OCI-LY1 (cell line): ENCODE measurements at regions not wholly inside any gene's neighbourhood (a gene's known extent, or its start where the extent isn't known, plus 50 kb on each side); places are given as distances from the start of the nearest gene placed in this dataset.

Experiments
- H2AFZ ChIP-seq: fragments of 200-600 bp; sonication (generic), shearing (Covaris generic); 2 replicates; pipeline ENCODE4 v1.6.0; 2014; ENCODE audit warnings: antibody characterized with exemption, mild to moderate bottlenecking, low read length
- H3F3A ChIP-seq: fragments of 200-600 bp; sonication (generic), shearing (Covaris generic); 2 replicates; pipeline ENCODE4 v1.6.0; 2014; ENCODE audit warnings: mild to moderate bottlenecking, antibody characterized with exemption, low read length, moderate library complexity; ENCODE audit not compliant: insufficient read depth
- H3K27ac ChIP-seq: fragments of 200-600 bp; sonication (generic); 2 replicates; pipeline ENCODE4 v1.5.1; 2014; ENCODE audit warnings: low read length, mixed run types, mild to moderate bottlenecking, low read depth; ENCODE audit not compliant: poor library complexity, severe bottlenecking
- H3K27me3 ChIP-seq: fragments of 200-600 bp; sonication (generic); 2 replicates; pipeline ENCODE4 v1.6.0; 2014; ENCODE audit warnings: antibody characterized with exemption, mild to moderate bottlenecking, low read length, moderate library complexity; ENCODE audit not compliant: insufficient read depth
- H3K36me3 ChIP-seq: fragments of 200-600 bp; sonication (generic); 2 replicates; pipeline ENCODE4 v1.6.1; 2014; ENCODE audit warnings: mild to moderate bottlenecking, antibody characterized with exemption, low read length, moderate library complexity, mixed read lengths; ENCODE audit not compliant: insufficient read depth
- H3K4me1 ChIP-seq: fragments of 200-600 bp; sonication (generic); 2 replicates; pipeline ENCODE4 v1.5.1; 2014; ENCODE audit warnings: mild to moderate bottlenecking, low read length, moderate library complexity; ENCODE audit not compliant: insufficient read depth, severe bottlenecking
- H3K4me2 ChIP-seq: fragments of 200-600 bp; sonication (generic), shearing (Covaris generic); 2 replicates; pipeline ENCODE4 v1.6.1; 2014; ENCODE audit warnings: low read length
- H3K4me3 ChIP-seq: fragments of 200-600 bp; sonication (generic); 2 replicates; pipeline ENCODE4 v1.5.1; 2014; ENCODE audit warnings: low read length, low read depth, mild to moderate bottlenecking, mixed read lengths; ENCODE audit not compliant: poor library complexity, severe bottlenecking
- H3K79me2 ChIP-seq: fragments of 200-600 bp; shearing (Covaris generic); 2 replicates; pipeline ENCODE4 v1.6.1; 2016; ENCODE audit warnings: mixed run types, low read length, mixed read lengths; ENCODE audit not compliant: insufficient read depth
- H3K9ac ChIP-seq: fragments of 200-600 bp; sonication (generic), shearing (Covaris generic); 2 replicates; pipeline ENCODE4 v1.6.1; 2014; ENCODE audit warnings: mild to moderate bottlenecking, low read length, mixed read lengths
- H3K9me2 ChIP-seq: fragments of 200-600 bp; sonication (generic), shearing (Covaris generic); 2 replicates; pipeline ENCODE4 v1.6.1; 2014; ENCODE audit warnings: low read depth, mild to moderate bottlenecking, low read length, mixed read lengths
- H3K9me3 ChIP-seq: fragments of 200-600 bp; shearing (Covaris generic); 2 replicates; pipeline ENCODE4 v1.6.1; 2014; ENCODE audit warnings: low read length, mixed read lengths
- H4K20me1 ChIP-seq: fragments of 200-600 bp; sonication (generic), shearing (Covaris generic); 2 replicates; pipeline ENCODE4 v1.6.0; 2016; ENCODE audit warnings: mild to moderate bottlenecking, low read length; ENCODE audit not compliant: insufficient read depth
- CTCF ChIP-seq: fragments of 200-600 bp; sonication (generic), shearing (Covaris generic); IDR thresholded peaks from 2 replicates; pipeline ENCODE4 v1.5.1; 2017; ENCODE audit warnings: mild to moderate bottlenecking, antibody characterized with exemption, low read length, moderate library complexity, mixed read lengths
- EZH2 ChIP-seq: fragments of 200-600 bp; sonication (generic), shearing (Covaris generic); IDR thresholded peaks from 2 replicates; pipeline ENCODE4 v1.8.0; 2017; ENCODE audit warnings: borderline replicate concordance, mixed run types, mild to moderate bottlenecking, antibody characterized with exemption, low read length, moderate library complexity, mixed read lengths

GRCh38 chr1:166351676-166352075 is 184.9 kb upstream of the FAM78B start:
- no peak overlapping the region for H2AFZ ChIP-seq
- no peaks in the 10 kb centered on the region for H3K36me3 ChIP-seq
- no peak overlapping the region for H3K27ac ChIP-seq
- no peaks in the 10 kb centered on the region for H3K79me2 ChIP-seq
- no peaks in the 10 kb centered on the region for H3F3A ChIP-seq
- H3K4me3 ChIP-seq, result no peak overlapping the region
- TF ChIP-seq CTCF, result no peak
- TF ChIP-seq EZH2, result no peak
- H3K9ac ChIP-seq, result no peak overlapping the region
- no peaks in the 10 kb centered on the region for H3K27me3 ChIP-seq
- no peaks in the 10 kb centered on the region for H3K9me2 ChIP-seq
- H3K4me1 ChIP-seq, result no peaks in the 10 kb centered on the region
- H3K9me3 ChIP-seq, result no peaks in the 10 kb centered on the region
- H4K20me1 ChIP-seq, result no peaks in the 10 kb centered on the region
- no peak overlapping the region for H3K4me2 ChIP-seq

- TF ChIP-seq CTCF (no peak), EZH2 (no peak)
- H4K20me1 ChIP-seq, result no peaks in the 10 kb centered on the region
- no peaks in the 10 kb centered on the region for H3K9me2 ChIP-seq
- no peak overlapping the region for H3K4me2 ChIP-seq
- no peaks in the 10 kb centered on the region for H3K27me3 ChIP-seq
- no peaks in the 10 kb centered on the region for H3K4me1 ChIP-seq
- H3K9ac ChIP-seq, result no peak overlapping the region
- no peaks in the 10 kb centered on the region for H3K9me3 ChIP-seq
- no peaks in the 10 kb centered on the region for H3K36me3 ChIP-seq
- H2AFZ ChIP-seq, result no peak overlapping the region
- no peaks in the 10 kb centered on the region for H3F3A ChIP-seq
- no peaks in the 10 kb centered on the region for H3K79me2 ChIP-seq
- H3K4me3 ChIP-seq, result no peak overlapping the region
- H3K27ac ChIP-seq, result no peak overlapping the region
Measured at GRCh38 chr1:166353213-166353612, 186.4 kb upstream of the FAM78B start.

GRCh38 chr1:166354406-166354805 is 187.6 kb upstream of the FAM78B start:
- no peak overlapping the region for H2AFZ ChIP-seq
- no peaks in the 10 kb centered on the region for H4K20me1 ChIP-seq
- TF ChIP-seq CTCF (no peak), EZH2 (no peak)
- H3K79me2 ChIP-seq, result no peaks in the 10 kb centered on the region
- no peaks in the 10 kb centered on the region for H3K36me3 ChIP-seq
- H3K4me2 ChIP-seq, result no peak overlapping the region
- no peak overlapping the region for H3K27ac ChIP-seq
- H3K4me3 ChIP-seq, result no peak overlapping the region
- H3F3A ChIP-seq, result no peaks in the 10 kb centered on the region
- H3K9ac ChIP-seq, result no peak overlapping the region
- no peaks in the 10 kb centered on the region for H3K9me2 ChIP-seq
- no peaks in the 10 kb centered on the region for H3K9me3 ChIP-seq
- H3K4me1 ChIP-seq, result no peaks in the 10 kb centered on the region
- H3K27me3 ChIP-seq, result no peaks in the 10 kb centered on the region
